ENCODE measurements at regions not wholly inside any gene's neighbourhood (a gene's known extent, or its start where the extent isn't known, plus 50 kb on each side); places are given as distances from the start of the nearest gene placed in this dataset.

DNA sequence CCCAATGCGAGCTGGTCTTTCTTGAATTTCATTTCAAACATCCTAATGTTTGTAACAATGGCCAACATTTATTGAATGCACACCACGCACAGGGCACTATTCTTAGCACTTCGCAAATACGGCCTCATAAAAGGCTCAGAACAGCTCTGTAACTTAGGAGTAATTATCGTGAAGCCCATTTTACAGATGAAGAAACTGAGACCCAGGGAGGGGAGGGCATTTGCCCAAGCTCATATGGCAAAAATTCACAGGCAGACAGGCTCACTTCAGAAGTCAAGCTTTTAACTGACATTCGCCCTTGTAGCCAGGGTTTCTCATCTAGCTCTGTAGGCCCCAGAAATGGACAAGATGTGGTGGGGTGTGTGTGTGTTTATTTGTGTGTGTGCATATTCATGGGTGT is 60.3 kb upstream of the TBX3 start:
- H2AFZ ChIP-seq (ENCODE audit: low read length): no peak overlapping the region
- no peaks in the 10 kb centered on the region for H3K79me2 ChIP-seq (ENCODE audit: insufficient read depth, low read length)
- H3K4me2 ChIP-seq (ENCODE audit: low read depth, low read length, poor library complexity, severe bottlenecking): no peak overlapping the region
- no peaks in the 10 kb centered on the region; the same call in 1 of the 2 replicates for H3K9me3 ChIP-seq (ENCODE audit: insufficient read depth, low read depth, low read length)
- no peaks in the 10 kb centered on the region for H4K20me1 ChIP-seq (ENCODE audit: insufficient read depth, low read length, poor library complexity, severe bottlenecking)
- no peaks in the 10 kb centered on the region for H3F3A ChIP-seq (ENCODE audit: low read depth)
- H3K9me2 ChIP-seq (replicated peaks; ENCODE audit: low read depth, low read length): no peaks in the 10 kb centered on the region
- H3K9ac ChIP-seq (ENCODE audit: low read depth, low read length, poor library complexity, severe bottlenecking): no peak overlapping the region
- no peak for TF ChIP-seq EZH2phosphoT487 (IDR thresholded peaks at IDR 0.05; ENCODE audit: borderline replicate concordance)
- no peak for TF ChIP-seq CTCF (conservative IDR thresholded peaks at IDR 0.05; ENCODE audit: low read length)
- H3K36me3 ChIP-seq (ENCODE audit: insufficient read depth, low read length): no peaks in the 10 kb centered on the region
- H3K4me3 ChIP-seq (ENCODE audit: low read length, poor library complexity, severe bottlenecking): no peak overlapping the region
- no peaks in the 10 kb centered on the region for H3K27me3 ChIP-seq (ENCODE audit: insufficient read depth, low read length, poor library complexity, severe bottlenecking)
- no peaks in the 10 kb centered on the region for H3K4me1 ChIP-seq (ENCODE audit: insufficient read depth, low read length, poor library complexity, severe bottlenecking)

DNA sequence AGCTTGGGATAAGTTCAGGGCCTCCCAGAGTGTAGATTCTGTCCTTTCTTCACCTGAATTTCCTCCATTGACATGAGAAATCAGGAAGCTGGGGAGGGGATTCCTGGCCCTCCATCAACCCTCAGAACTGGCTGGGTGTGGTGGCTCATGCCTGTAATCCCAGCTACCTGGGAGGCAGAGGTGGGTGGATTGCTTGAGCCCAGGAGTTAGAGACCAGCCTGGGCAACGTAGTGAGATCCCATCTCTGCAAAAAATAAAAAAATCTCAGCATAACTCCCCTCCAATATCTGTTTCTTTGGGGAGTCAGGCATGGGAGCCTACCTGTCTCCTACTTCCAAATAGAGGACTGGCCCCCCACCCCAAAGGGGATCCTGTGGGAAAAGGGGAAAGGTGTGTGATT is 59.8 kb upstream of the TBX3 start:
- Histone ChIP-seq H3K4me1 (ENCODE audit: insufficient read depth, low read length, poor library complexity, severe bottlenecking) (no peaks in the 10 kb centered on the region), H3K79me2 (ENCODE audit: insufficient read depth, low read length) (no peaks in the 10 kb centered on the region), H3K36me3 (ENCODE audit: insufficient read depth, low read length) (no peaks in the 10 kb centered on the region), H3K9me2 (replicated peaks; ENCODE audit: low read depth, low read length) (no peaks in the 10 kb centered on the region), H3K4me2 (ENCODE audit: low read depth, low read length, poor library complexity, severe bottlenecking) (no peak overlapping the region), H3F3A (ENCODE audit: low read depth) (no peaks in the 10 kb centered on the region), H3K9me3 (ENCODE audit: insufficient read depth, low read depth, low read length) (no peaks in the 10 kb centered on the region; the same call in 1 of the 2 replicates), H4K20me1 (ENCODE audit: insufficient read depth, low read length, poor library complexity, severe bottlenecking) (no peaks in the 10 kb centered on the region), H3K9ac (ENCODE audit: low read depth, low read length, poor library complexity, severe bottlenecking) (no peak overlapping the region), H3K4me3 (ENCODE audit: low read length, poor library complexity, severe bottlenecking) (no peak overlapping the region), H3K27me3 (ENCODE audit: insufficient read depth, low read length, poor library complexity, severe bottlenecking) (no peaks in the 10 kb centered on the region), H2AFZ (ENCODE audit: low read length) (no peak overlapping the region)
- TF ChIP-seq EZH2phosphoT487 (IDR thresholded peaks at IDR 0.05; ENCODE audit: borderline replicate concordance) (no peak), CTCF (conservative IDR thresholded peaks at IDR 0.05; ENCODE audit: low read length) (no peak)

- Histone ChIP-seq H3K79me2 (ENCODE audit: insufficient read depth, low read length) (no peaks in the 10 kb centered on the region), H3K4me2 (ENCODE audit: low read depth, low read length, poor library complexity, severe bottlenecking) (no peak overlapping the region), H3F3A (ENCODE audit: low read depth) (no peaks in the 10 kb centered on the region), H3K9ac (ENCODE audit: low read depth, low read length, poor library complexity, severe bottlenecking) (no peak overlapping the region), H3K4me3 (ENCODE audit: low read length, poor library complexity, severe bottlenecking) (no peak overlapping the region), H2AFZ (ENCODE audit: low read length) (no peak overlapping the region), H3K9me2 (replicated peaks; ENCODE audit: low read depth, low read length) (no peaks in the 10 kb centered on the region), H3K27me3 (ENCODE audit: insufficient read depth, low read length, poor library complexity, severe bottlenecking) (no peaks in the 10 kb centered on the region), H4K20me1 (ENCODE audit: insufficient read depth, low read length, poor library complexity, severe bottlenecking) (no peaks in the 10 kb centered on the region), H3K36me3 (ENCODE audit: insufficient read depth, low read length) (no peaks in the 10 kb centered on the region), H3K9me3 (ENCODE audit: insufficient read depth, low read depth, low read length) (no peaks in the 10 kb centered on the region; the same call in 1 of the 2 replicates), H3K4me1 (ENCODE audit: insufficient read depth, low read length, poor library complexity, severe bottlenecking) (no peaks in the 10 kb centered on the region)
- no peak for TF ChIP-seq EZH2phosphoT487 (IDR thresholded peaks at IDR 0.05; ENCODE audit: borderline replicate concordance)
- TF ChIP-seq CTCF (conservative IDR thresholded peaks at IDR 0.05; ENCODE audit: low read length): no peak
Measured at GRCh38 chr12:114743289-114743688, 59.3 kb upstream of the TBX3 start.

Measured in Loucy (cell line).